ENCODE measurements at regions not wholly inside any gene's neighbourhood (a gene's known extent, or its start where the extent isn't known, plus 50 kb on each side); places are given as distances from the start of the nearest gene placed in this dataset.

DNA sequence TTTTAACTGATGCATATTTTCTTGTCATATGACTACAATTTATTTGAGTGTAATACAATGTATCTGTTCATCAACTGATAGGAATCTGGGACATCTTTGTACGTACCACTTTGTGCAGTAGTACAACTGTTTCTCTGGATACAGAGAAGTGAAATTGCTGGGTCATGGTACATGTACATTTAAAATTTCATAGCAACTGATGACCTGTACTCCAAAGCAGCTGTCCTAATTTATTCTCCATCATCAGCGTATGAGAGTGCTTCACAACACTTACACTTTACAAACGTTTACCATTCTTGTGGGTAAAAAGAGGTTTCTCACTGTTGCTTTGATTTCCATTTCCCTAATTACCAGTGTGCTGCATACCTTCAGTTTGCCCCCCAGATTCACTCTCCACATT is 552.8 kb upstream of the CADM1 start:
- intact Hi-C loops (cut with micrococcal nuclease; ENCODE audit: unreplicated experiment): loop anchor here (10.0 kb wide), 1 partner anchor 218 kb away; no protein-coding TSS in a partner anchor
- H3K4me1 Mint-ChIP-seq (ENCODE audit: low read depth, unreplicated experiment): no peaks in the 10 kb centered on the region
- no peak overlapping the region for H3K4me3 Mint-ChIP-seq (ENCODE audit: unreplicated experiment)
- no peaks in the 10 kb centered on the region for H3K9me3 ChIP-seq
- no peaks in the 10 kb centered on the region for H3K36me3 Mint-ChIP-seq (ENCODE audit: insufficient read depth, unreplicated experiment)
- BruUV-seq (replicated peaks): no TSS peak
- ChIA-PET POLR2A (no interaction called here), CTCF (interaction anchor here (0.6 kb wide), 1 partner anchor 547 kb away, joined by 3 read pairs; no protein-coding TSS in a partner anchor)
- 0 out of 2 replicates have a peak, but pooled peaks cover 3% of the 10 kb centered on the region for H3K27me3 ChIP-seq (replicated peaks; ENCODE audit: control insufficient read depth, insufficient read depth, low read length)
- no peaks in the 10 kb centered on the region for H3K36me3 ChIP-seq (ENCODE audit: control insufficient read depth, insufficient read depth, low read length)
- H3K4me1 ChIP-seq: no peaks in the 10 kb centered on the region
- H3K27me3 Mint-ChIP-seq (ENCODE audit: insufficient read depth, unreplicated experiment): peaks cover 49% of the 10 kb centered on the region
- no peak overlapping the region for H3K27ac Mint-ChIP-seq (ENCODE audit: unreplicated experiment)
- H3K4me3 ChIP-seq (ENCODE audit: low read depth, low read length): no peak overlapping the region
- DNase-seq: no peak
- no peaks in the 10 kb centered on the region for H3K9me3 Mint-ChIP-seq (ENCODE audit: unreplicated experiment)
- TF ChIP-seq, protein P1, sequence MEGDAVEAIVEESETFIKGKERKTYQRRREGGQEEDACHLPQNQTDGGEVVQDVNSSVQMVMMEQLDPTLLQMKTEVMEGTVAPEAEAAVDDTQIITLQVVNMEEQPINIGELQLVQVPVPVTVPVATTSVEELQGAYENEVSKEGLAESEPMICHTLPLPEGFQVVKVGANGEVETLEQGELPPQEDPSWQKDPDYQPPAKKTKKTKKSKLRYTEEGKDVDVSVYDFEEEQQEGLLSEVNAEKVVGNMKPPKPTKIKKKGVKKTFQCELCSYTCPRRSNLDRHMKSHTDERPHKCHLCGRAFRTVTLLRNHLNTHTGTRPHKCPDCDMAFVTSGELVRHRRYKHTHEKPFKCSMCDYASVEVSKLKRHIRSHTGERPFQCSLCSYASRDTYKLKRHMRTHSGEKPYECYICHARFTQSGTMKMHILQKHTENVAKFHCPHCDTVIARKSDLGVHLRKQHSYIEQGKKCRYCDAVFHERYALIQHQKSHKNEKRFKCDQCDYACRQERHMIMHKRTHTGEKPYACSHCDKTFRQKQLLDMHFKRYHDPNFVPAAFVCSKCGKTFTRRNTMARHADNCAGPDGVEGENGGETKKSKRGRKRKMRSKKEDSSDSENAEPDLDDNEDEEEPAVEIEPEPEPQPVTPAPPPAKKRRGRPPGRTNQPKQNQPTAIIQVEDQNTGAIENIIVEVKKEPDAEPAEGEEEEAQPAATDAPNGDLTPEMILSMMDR (IDR thresholded peaks at IDR 0.05; ENCODE audit: insufficient read depth in 1 of 2, low read depth in 1 of 2, low read length in 1 of 2, severe bottlenecking in 1 of 2, unreplicated experiment in 1 of 2): no peak

DNA sequence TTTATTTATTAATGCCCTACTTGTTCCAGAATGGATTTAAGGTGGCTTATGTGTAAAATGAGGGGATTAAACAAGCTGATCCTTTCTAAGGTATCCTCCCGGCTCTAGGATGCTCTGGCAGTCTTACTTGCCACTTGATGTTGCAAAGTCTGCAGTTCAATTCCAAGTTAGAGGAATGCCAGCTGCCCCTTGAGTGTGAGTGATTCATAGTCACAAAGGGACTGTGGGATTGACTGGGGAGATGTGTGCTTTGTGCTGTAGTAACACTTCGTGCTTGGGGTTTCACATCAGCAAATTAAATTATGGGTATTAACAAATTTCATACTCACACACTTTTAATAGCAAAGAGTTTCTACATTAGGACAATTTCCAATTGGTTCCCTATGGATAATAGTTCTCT is 550.8 kb upstream of the CADM1 start:
- Histone ChIP-seq H3K27me3 (replicated peaks; ENCODE audit: control insufficient read depth, insufficient read depth, low read length) (peaks cover 3% of the 10 kb centered on the region; the same call in 1 of the 2 replicates), H3K9me3 (no peaks in the 10 kb centered on the region), H3K4me3 (ENCODE audit: low read depth, low read length) (no peak overlapping the region), H3K36me3 (ENCODE audit: control insufficient read depth, insufficient read depth, low read length) (no peaks in the 10 kb centered on the region), H3K4me1 (no peaks in the 10 kb centered on the region)
- DNase-seq: no peak
- Mint-ChIP-seq H3K27ac (ENCODE audit: unreplicated experiment) (no peak overlapping the region), H3K4me1 (ENCODE audit: low read depth, unreplicated experiment) (no peaks in the 10 kb centered on the region), H3K9me3 (ENCODE audit: unreplicated experiment) (no peaks in the 10 kb centered on the region), H3K27me3 (ENCODE audit: insufficient read depth, unreplicated experiment) (peaks cover 38% of the 10 kb centered on the region), H3K36me3 (ENCODE audit: insufficient read depth, unreplicated experiment) (no peaks in the 10 kb centered on the region), H3K4me3 (ENCODE audit: unreplicated experiment) (no peak overlapping the region)
- POLR2A ChIA-PET: no interaction called here
- CTCF ChIA-PET: no interaction called here
- TF ChIP-seq, protein P1 (IDR thresholded peaks at IDR 0.05; ENCODE audit: insufficient read depth in 1 of 2, low read depth in 1 of 2, low read length in 1 of 2, severe bottlenecking in 1 of 2, unreplicated experiment in 1 of 2): no peak
- intact Hi-C loops (cut with micrococcal nuclease; ENCODE audit: unreplicated experiment): loop anchor here (10.0 kb wide), 1 partner anchor 220 kb away; no protein-coding TSS in a partner anchor
- no TSS peak for BruUV-seq (replicated peaks)

DNA sequence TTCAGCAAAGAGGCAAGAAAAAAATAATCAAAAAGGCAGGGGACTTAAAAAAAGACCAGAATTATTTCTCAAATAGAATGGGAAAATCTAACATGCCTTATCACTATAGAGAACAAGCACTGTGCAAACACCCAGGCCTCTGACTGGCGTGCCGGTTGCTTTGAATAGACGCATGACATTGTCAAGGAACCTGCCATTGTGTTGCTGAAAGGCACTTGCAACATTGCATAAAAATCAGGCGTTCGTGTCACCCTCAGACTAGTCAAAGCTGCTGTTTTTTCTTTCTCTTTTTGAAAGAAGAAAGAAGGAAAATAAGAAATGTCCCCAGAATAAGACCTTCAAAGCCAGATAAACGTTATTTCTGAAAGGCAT is 549.3 kb upstream of the CADM1 start:
- no peak overlapping the region for H3K4me3 ChIP-seq (ENCODE audit: low read depth, low read length)
- ChIA-PET CTCF (no interaction called here), POLR2A (no interaction called here)
- peaks cover 35% of the 10 kb centered on the region for H3K27me3 Mint-ChIP-seq (ENCODE audit: insufficient read depth, unreplicated experiment)
- no peak overlapping the region for H3K27ac Mint-ChIP-seq (ENCODE audit: unreplicated experiment)
- H3K4me1 Mint-ChIP-seq (ENCODE audit: low read depth, unreplicated experiment): no peaks in the 10 kb centered on the region
- no TSS peak for BruUV-seq (replicated peaks)
- H3K4me3 Mint-ChIP-seq (ENCODE audit: unreplicated experiment): no peak overlapping the region
- no peaks in the 10 kb centered on the region for H3K9me3 Mint-ChIP-seq (ENCODE audit: unreplicated experiment)
- no peaks in the 10 kb centered on the region for H3K36me3 Mint-ChIP-seq (ENCODE audit: insufficient read depth, unreplicated experiment)
- TF ChIP-seq, protein P1 (IDR thresholded peaks at IDR 0.05; ENCODE audit: insufficient read depth in 1 of 2, low read depth in 1 of 2, low read length in 1 of 2, severe bottlenecking in 1 of 2, unreplicated experiment in 1 of 2): no peak
- no peak for DNase-seq
- H3K9me3 ChIP-seq: no peaks in the 10 kb centered on the region
- H3K4me1 ChIP-seq: no peaks in the 10 kb centered on the region
- intact Hi-C loops (cut with micrococcal nuclease; ENCODE audit: unreplicated experiment): loop anchor here (10.0 kb wide), 1 partner anchor 221 kb away; no protein-coding TSS in a partner anchor
- no peaks in the 10 kb centered on the region for H3K36me3 ChIP-seq (ENCODE audit: control insufficient read depth, insufficient read depth, low read length)
- H3K27me3 ChIP-seq (replicated peaks; ENCODE audit: control insufficient read depth, insufficient read depth, low read length): peaks cover 3% of the 10 kb centered on the region; the same call in 1 of the 2 replicates

Data from Caco-2 (cell line).